SK-N-SH treated with all-trans-retinoic acid at 6 μM for 48 hours (cell line): ENCODE measurements at regions not wholly inside any gene's neighbourhood (a gene's known extent, or its start where the extent isn't known, plus 50 kb on each side); places are given as distances from the start of the nearest gene placed in this dataset.

Experiments used
- ZFP30 ChIP-seq: fragments of 450-650 bp; formaldehyde crosslinking; IDR thresholded peaks from 2 replicates; pipeline ENCODE4 v1.5.0; 2022; ENCODE audit warnings: mild to moderate bottlenecking, moderate library complexity
- TF ChIP-seq, protein P1 (sequence below): fragments of 250-450 bp; sonication (Bioruptor Pico); IDR thresholded peaks from 2 replicates; pipeline ENCODE4 v1.5.1; 2020; ENCODE audit warnings: low read depth, mild to moderate bottlenecking, moderate library complexity

DNA sequence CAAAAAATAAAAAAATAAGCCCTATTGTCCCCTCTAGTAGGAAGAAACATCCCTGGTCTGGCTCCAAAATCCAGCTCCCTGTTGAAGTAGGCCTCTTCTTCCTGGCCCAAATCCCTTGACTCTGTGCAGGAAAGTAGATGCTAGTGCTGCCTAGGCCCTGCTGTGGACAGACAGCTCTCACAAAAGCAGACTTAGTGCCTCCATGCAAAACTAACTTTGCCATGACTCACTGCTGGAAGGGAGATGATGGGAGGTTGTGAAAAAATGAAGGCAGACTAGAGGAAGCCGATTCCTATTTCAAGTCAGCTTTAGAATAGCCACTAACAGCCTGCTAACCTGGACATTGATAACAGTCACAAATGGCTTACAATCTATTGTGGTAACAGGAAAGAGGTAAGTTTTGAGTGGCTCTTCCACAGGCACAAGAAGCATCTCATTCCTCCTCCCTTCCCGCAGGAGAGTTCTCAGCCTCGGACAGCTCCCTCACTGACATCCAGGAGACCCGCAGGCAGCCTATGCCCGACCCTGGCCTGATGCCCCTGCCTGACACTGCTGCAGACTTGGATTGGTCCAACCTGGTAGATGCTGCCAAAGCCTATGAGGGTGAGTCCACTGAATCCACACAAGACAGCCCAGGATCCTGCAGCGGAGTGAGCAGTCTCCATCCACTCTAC, 198.9 kb upstream of the RGS6 start:
- TF ChIP-seq ZFP30 (CRISPR knock-in tag): no peak
- TF ChIP-seq, protein P1, sequence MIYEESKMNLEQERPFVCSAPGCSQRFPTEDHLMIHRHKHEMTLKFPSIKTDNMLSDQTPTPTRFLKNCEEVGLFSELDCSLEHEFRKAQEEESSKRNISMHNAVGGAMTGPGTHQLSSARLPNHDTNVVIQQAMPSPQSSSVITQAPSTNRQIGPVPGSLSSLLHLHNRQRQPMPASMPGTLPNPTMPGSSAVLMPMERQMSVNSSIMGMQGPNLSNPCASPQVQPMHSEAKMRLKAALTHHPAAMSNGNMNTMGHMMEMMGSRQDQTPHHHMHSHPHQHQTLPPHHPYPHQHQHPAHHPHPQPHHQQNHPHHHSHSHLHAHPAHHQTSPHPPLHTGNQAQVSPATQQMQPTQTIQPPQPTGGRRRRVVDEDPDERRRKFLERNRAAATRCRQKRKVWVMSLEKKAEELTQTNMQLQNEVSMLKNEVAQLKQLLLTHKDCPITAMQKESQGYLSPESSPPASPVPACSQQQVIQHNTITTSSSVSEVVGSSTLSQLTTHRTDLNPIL (CRISPR knock-in tag): no peak
